Prostate gland (tissue), 2 donors: ENCODE measurements at regions not wholly inside any gene's neighbourhood (a gene's known extent, or its start where the extent isn't known, plus 50 kb on each side); places are given as distances from the start of the nearest gene placed in this dataset.

ENCODE experiments used
- POLR2A ChIP-seq: fragments of 450-650 bp; IDR thresholded peaks from one replicate; pipeline ENCODE4 v1.6.1; 2016; ENCODE audit warnings: antibody characterized with exemption, mild to moderate bottlenecking
- TF ChIP-seq, protein P1 (sequence below), 4 experiments: fragments of 200-600 bp in 2 of 4; fragments of 450-650 bp in 2 of 4; sonication (generic) in 2 of 4; IDR thresholded peaks; 1 replicate in 3 of 4; 2 replicates in 1 of 4; pipeline ENCODE4 v1.5.1; 2016 to 2019; ENCODE audit warnings: antibody characterized with exemption in 4 of 4, mild to moderate bottlenecking in 2 of 4, moderate library complexity in 2 of 4

GRCh38 chr13:109408591-109409382 is 377.6 kb downstream of the IRS2 start:
- TF ChIP-seq, protein P1, sequence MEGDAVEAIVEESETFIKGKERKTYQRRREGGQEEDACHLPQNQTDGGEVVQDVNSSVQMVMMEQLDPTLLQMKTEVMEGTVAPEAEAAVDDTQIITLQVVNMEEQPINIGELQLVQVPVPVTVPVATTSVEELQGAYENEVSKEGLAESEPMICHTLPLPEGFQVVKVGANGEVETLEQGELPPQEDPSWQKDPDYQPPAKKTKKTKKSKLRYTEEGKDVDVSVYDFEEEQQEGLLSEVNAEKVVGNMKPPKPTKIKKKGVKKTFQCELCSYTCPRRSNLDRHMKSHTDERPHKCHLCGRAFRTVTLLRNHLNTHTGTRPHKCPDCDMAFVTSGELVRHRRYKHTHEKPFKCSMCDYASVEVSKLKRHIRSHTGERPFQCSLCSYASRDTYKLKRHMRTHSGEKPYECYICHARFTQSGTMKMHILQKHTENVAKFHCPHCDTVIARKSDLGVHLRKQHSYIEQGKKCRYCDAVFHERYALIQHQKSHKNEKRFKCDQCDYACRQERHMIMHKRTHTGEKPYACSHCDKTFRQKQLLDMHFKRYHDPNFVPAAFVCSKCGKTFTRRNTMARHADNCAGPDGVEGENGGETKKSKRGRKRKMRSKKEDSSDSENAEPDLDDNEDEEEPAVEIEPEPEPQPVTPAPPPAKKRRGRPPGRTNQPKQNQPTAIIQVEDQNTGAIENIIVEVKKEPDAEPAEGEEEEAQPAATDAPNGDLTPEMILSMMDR (IDR thresholded peaks at IDR 0.05), result no peak
- TF ChIP-seq POLR2A, result no peak
